Stimulated activated naive CD8-positive, alpha-beta T cell treated with anti-CD3 and anti-CD28 coated beads, Interleukin-15, amount 100 ng/mL, for 72 hours (primary cell): ENCODE measurements at regions not wholly inside any gene's neighbourhood (a gene's known extent, or its start where the extent isn't known, plus 50 kb on each side); places are given as distances from the start of the nearest gene placed in this dataset.
"Not testable (repeated sequence)": the region's sequence is repeated elsewhere in the genome, so short reads cannot be mapped to it uniquely, and the experiment has no call there.

ENCODE experiments used
- ATAC-seq: fragments of 150-1000 bp; cut with Tn5 transposase; 2 replicates; pipeline ENCODE4 v1.10.0; 2021; ENCODE audit warnings: mild to moderate bottlenecking, moderate library complexity
- DNase-seq, 2 donors: peaks; one replicate each; pipeline ENCODE4 v3.0.0; 2021 to 2022
- H3K27ac Mint-ChIP-seq, 2 donors: one replicate each; pipeline ENCODE4 v1.8.0; 2022; ENCODE audit warnings: mild to moderate bottlenecking in 2 of 2, mixed read lengths in 2 of 2, moderate library complexity in 2 of 2
- H3K27me3 Mint-ChIP-seq: one replicate; pipeline ENCODE4 v1.8.0; 2022; ENCODE audit warnings: mixed read lengths
- H3K4me1 Mint-ChIP-seq: one replicate; pipeline ENCODE4 v1.8.0; 2022; ENCODE audit warnings: mild to moderate bottlenecking, mixed read lengths
- H3K4me3 Mint-ChIP-seq, 2 donors: one replicate each; pipeline ENCODE4 v1.8.0; 2022; ENCODE audit warnings: mild to moderate bottlenecking in 2 of 2, mixed read lengths in 2 of 2, moderate library complexity in 1 of 2
- H3K9me3 Mint-ChIP-seq, 2 donors: one replicate each; pipeline ENCODE4 v1.8.0; 2022; ENCODE audit warnings: mixed read lengths in 2 of 2

DNA sequence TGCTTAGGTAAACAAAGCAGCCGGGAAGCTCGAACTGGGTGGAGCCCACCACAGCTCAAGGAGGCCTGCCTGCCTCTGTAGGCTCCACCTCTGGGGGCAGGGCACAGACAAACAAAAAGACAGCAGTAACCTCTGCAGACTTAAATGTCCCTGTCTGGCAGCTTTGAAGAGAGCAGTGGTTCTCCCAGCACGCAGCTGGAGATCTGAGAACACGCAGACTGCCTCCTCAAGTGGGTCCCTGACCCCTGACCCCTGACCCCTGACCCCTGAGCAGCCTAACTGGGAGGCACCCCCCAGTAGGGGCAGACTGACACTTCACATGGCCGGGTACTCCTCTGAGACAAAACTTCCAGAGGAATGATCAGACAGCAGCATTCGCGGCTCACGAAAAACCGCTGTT, 214.6 kb upstream of the STS start:
- not testable (repeated sequence) for H3K27me3 Mint-ChIP-seq, H3K9me3 Mint-ChIP-seq, H3K4me3 Mint-ChIP-seq, ATAC-seq, DNase-seq, H3K4me1 Mint-ChIP-seq, H3K27ac Mint-ChIP-seq

DNA sequence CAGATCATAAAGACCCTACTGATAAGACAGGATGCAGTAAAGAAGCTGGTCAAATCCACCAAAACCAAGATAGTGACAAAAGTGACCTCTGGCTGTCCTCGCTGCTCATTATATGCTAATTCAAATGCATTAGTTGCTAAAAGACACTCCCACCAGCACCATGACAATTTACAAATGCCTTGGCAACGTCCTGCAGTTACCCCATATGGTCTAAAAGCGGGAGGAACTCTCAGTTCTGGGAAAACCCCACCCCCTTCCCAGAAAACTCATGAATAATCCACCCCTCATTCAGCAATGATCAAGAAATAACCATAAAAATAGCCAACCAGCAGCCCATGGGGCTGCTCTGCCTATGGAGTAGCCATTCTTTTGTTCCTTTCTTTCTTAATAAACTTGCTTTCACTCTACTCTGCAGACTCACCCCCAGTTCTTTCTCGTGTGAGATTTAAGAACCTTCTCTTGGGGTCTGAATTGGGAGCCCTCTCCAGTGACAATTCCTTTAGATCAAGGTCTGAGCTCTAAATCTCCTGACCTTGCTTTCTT, 217.1 kb upstream of the STS start:
- DNase-seq = no peak
- no peaks in the 10 kb centered on the region for H3K4me1 Mint-ChIP-seq
- no peak for ATAC-seq
- H3K27me3 Mint-ChIP-seq = no peaks in the 10 kb centered on the region
- H3K9me3 Mint-ChIP-seq = no peaks in the 10 kb centered on the region
- H3K4me3 Mint-ChIP-seq = no peak overlapping the region
- H3K27ac Mint-ChIP-seq = no peak overlapping the region

DNA sequence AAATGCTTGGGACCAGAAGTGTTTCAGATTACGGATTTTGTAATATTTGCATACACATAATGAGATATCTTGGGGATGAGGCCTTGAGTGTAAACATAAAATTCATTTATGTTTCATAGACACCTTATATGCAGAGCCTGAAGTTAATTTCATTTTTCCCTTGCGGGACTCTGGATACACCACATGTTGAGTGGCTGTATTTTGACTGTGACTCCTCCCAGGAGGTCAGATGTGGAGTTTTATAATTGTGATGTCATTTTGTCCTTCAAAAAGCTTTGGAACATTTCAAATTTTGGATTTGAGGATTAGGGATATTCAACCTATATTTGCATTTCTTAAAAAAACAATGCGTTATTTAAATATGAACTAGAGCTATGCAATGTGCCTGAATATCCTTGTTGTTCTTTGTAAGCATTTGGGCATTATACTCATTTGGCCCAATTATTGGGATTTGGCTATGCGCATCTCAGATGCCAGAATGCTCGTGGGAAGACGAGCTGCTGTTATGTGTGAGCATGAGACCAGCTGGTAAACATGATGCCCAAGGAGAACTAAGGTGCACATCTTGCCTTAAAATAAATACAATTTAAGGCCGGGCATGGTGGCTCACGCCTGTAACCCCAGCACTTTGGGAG, 223.0 kb upstream of the STS start:
- DNase-seq (no peak), ATAC-seq (no peak)
- Mint-ChIP-seq H3K4me1 (no peaks in the 10 kb centered on the region), H3K9me3 (no peaks in the 10 kb centered on the region), H3K4me3 (no peak overlapping the region), H3K27me3 (no peaks in the 10 kb centered on the region), H3K27ac (no peak overlapping the region)

GRCh38 chrX:6917666-6918065, 229.8 kb upstream of the STS start:
- H3K27ac Mint-ChIP-seq = no peak overlapping the region
- no peaks in the 10 kb centered on the region for H3K4me1 Mint-ChIP-seq
- no peaks in the 10 kb centered on the region for H3K9me3 Mint-ChIP-seq
- ATAC-seq (no peak), DNase-seq (no peak)
- H3K4me3 Mint-ChIP-seq = no peak overlapping the region
- H3K27me3 Mint-ChIP-seq = no peaks in the 10 kb centered on the region

GRCh38 chrX:6910218-6910617, 237.3 kb upstream of the STS start:
- Mint-ChIP-seq H3K9me3 (no peaks in the 10 kb centered on the region), H3K27me3 (no peaks in the 10 kb centered on the region), H3K27ac (no peak overlapping the region), H3K4me1 (peaks cover 5% of the 10 kb centered on the region), H3K4me3 (no peak overlapping the region)
- no peak for DNase-seq
- no peak for ATAC-seq

GRCh38 chrX:6909396-6909795, 238.1 kb upstream of the STS start:
- ATAC-seq (no peak), DNase-seq (no peak)
- Mint-ChIP-seq H3K27me3 (no peaks in the 10 kb centered on the region), H3K4me3 (no peak overlapping the region), H3K4me1 (peaks cover 5% of the 10 kb centered on the region), H3K27ac (no peak overlapping the region), H3K9me3 (no peaks in the 10 kb centered on the region)

- Mint-ChIP-seq H3K27ac (no peak overlapping the region), H3K27me3 (no peaks in the 10 kb centered on the region), H3K9me3 (no peaks in the 10 kb centered on the region), H3K4me3 (no peak overlapping the region), H3K4me1 (peaks cover 5% of the 10 kb centered on the region)
- no peak for DNase-seq
- ATAC-seq = no peak
These were observed 240.9 kb upstream of the STS start for GRCh38 chrX:6906608-6907007.

- H3K9me3 Mint-ChIP-seq = no peaks in the 10 kb centered on the region
- no peak overlapping the region for H3K27ac Mint-ChIP-seq
- ATAC-seq (no peak), DNase-seq (no peak)
- no peaks in the 10 kb centered on the region for H3K27me3 Mint-ChIP-seq
- H3K4me3 Mint-ChIP-seq = no peak overlapping the region
- H3K4me1 Mint-ChIP-seq = no peaks in the 10 kb centered on the region
These were observed 243.4 kb upstream of the STS start for GRCh38 chrX:6904156-6904555.

GRCh38 chrX:6898371-6898770, 249.1 kb upstream of the STS start:
- DNase-seq (no peak), ATAC-seq (no peak)
- Mint-ChIP-seq H3K27ac (no peak overlapping the region), H3K9me3 (no peaks in the 10 kb centered on the region), H3K4me3 (no peak overlapping the region), H3K27me3 (no peaks in the 10 kb centered on the region), H3K4me1 (no peaks in the 10 kb centered on the region)

- no peak overlapping the region for H3K27ac Mint-ChIP-seq
These were observed 256.1 kb upstream of the STS start for GRCh38 chrX:6891404-6891803.

DNA sequence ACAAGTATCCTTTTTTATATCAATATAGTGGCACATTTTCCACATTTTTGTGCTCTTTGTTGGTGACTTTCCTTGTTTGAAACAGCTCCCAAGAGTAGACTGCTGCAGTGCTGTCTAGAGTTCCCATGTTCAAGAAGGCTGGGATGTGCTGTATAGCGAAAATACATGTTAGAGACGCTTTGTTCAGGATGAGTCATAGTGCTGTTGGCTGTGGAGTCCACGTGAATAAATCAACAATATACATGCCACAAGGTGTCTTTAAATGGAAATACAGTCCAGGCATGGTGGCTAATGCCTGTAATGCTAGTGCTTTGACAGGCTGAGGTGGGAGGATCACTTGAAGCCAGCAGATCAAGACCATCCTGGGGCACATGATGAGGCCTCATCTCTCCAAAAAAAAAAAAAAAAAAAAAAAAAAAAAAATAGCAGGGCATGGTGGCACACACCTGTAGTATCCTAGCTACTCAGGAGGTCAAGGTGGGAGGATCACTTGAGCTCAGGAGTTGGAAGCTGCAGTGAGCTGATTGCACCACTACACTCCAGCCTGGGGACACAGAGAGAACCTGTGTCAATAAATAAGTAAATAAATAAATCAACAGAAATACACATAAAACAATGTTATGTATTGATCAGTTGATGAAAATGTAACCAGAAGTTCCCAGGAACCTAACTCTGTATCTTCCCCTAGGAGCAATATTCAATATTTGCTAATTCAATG, 256.8 kb upstream of the STS start:
- ATAC-seq = no peak
- Mint-ChIP-seq H3K4me3 (no peak overlapping the region), H3K27ac (no peak overlapping the region), H3K4me1 (no peaks in the 10 kb centered on the region), H3K9me3 (peaks cover 10 to 12% of the 10 kb centered on the region in 2 donors), H3K27me3 (no peaks in the 10 kb centered on the region)
- no peak for DNase-seq

More at GRCh38 chrX:6891404-6891803, 256.1 kb upstream of the STS start:
- Mint-ChIP-seq H3K4me1 (no peaks in the 10 kb centered on the region), H3K27me3 (no peaks in the 10 kb centered on the region), H3K9me3 (peaks cover 10 to 12% of the 10 kb centered on the region in 2 donors), H3K4me3 (no peak overlapping the region)
- ATAC-seq = no peak
- DNase-seq = no peak

DNA sequence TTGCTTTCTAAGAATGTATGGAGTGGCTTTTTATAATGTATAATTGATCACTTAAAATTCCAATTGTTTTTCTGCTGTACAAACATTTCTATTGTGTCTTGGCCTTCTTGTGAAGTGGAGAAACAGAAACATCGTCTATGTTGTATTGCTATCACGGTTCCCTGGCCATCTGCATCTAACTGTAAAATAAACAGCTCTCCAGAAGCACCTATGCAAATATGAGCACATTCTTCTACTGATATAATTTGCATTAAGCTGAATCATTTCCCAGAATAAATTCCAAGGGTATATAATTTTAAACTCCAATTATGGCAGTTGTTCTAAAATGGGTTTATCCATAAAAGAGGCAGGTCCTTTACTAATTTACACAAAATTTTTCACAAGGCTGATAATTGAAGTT, 261.6 kb upstream of the STS start:
- H3K27ac Mint-ChIP-seq = no peak overlapping the region
- no peak for ATAC-seq
- H3K27me3 Mint-ChIP-seq = no peaks in the 10 kb centered on the region
- peaks cover 0 to 5% of the 10 kb centered on the region in 2 donors for H3K9me3 Mint-ChIP-seq
- DNase-seq = no peak
- no peak overlapping the region for H3K4me3 Mint-ChIP-seq
- H3K4me1 Mint-ChIP-seq = no peaks in the 10 kb centered on the region

DNA sequence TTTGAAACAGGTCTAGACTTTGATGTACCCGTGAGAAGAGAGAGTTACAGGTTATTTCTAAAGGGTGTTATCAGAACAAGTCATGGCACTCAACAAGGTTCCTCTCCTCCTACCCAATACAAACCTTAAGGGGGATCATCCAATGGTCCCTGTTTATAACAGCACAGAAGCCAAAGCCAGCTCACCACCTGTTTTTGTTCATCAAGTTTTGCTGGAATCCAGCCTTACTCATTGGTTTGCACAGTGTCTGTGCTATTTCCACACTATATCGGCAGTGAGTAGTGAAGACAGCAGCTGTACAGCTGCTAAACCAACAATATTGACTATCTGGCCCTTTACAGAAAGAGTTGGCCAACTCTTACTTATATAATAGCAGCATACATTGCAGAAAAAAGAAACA, 262.1 kb upstream of the STS start:
- ATAC-seq = no peak
- Mint-ChIP-seq H3K4me1 (no peaks in the 10 kb centered on the region), H3K27me3 (no peaks in the 10 kb centered on the region), H3K4me3 (no peak overlapping the region), H3K27ac (no peak overlapping the region), H3K9me3 (peaks cover 0 to 5% of the 10 kb centered on the region in 2 donors)
- DNase-seq = no peak

DNA sequence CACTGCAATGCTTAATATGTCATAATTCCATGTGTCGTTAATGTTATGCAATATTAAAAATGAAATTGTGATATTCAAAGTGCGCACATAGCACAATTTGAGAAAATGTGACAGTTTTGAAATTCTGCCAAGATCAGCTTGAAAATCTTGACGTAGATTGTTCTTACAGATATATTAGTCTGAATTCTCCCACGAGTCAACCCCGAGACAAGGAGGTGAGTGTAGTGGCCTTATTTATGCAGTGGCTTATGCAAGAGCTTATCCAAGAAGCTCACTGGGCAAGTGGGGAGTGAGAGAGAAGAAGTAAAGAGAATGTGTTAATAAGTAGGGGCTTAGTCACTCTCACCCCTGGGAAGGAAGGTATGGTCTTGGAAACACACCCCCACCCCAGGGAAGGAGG, 286.1 kb upstream of the STS start:
- H3K9me3 Mint-ChIP-seq = no peaks in the 10 kb centered on the region
- no peak for DNase-seq
- H3K4me1 Mint-ChIP-seq = no peaks in the 10 kb centered on the region
- no peaks in the 10 kb centered on the region for H3K27me3 Mint-ChIP-seq
- H3K4me3 Mint-ChIP-seq = no peak overlapping the region
- ATAC-seq = no peak
- H3K27ac Mint-ChIP-seq = no peak overlapping the region

GRCh38 chrX:6857749-6858148, 289.8 kb upstream of the STS start:
- H3K4me3 Mint-ChIP-seq = no peak overlapping the region
- ATAC-seq = no peak
- H3K27ac Mint-ChIP-seq = no peak overlapping the region
- no peaks in the 10 kb centered on the region for H3K27me3 Mint-ChIP-seq
- no peak for DNase-seq
- no peaks in the 10 kb centered on the region for H3K4me1 Mint-ChIP-seq
- no peaks in the 10 kb centered on the region for H3K9me3 Mint-ChIP-seq

DNA sequence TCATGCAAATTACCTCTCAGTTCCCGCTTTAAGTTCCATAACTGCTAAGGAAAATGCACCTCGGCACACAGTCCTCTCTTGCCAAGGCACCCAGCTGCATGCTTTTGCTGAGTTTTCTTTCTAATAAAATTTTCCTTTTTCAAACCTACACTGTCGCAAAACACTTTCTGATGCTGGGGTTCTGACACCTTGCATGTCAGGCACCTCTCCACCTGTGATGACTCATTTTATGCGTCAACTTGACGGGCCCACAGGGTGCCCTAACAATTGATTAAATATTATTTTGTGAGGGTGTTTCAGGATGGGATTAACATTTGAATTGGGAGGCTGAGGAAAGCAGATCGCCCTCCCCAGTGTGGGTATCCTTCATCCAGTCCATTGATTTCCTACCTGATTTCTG, 291.0 kb upstream of the STS start:
- Mint-ChIP-seq H3K4me3 (no peak overlapping the region), H3K9me3 (no peaks in the 10 kb centered on the region), H3K27me3 (no peaks in the 10 kb centered on the region), H3K4me1 (no peaks in the 10 kb centered on the region), H3K27ac (no peak overlapping the region)
- ATAC-seq (no peak), DNase-seq (no peak)

DNA sequence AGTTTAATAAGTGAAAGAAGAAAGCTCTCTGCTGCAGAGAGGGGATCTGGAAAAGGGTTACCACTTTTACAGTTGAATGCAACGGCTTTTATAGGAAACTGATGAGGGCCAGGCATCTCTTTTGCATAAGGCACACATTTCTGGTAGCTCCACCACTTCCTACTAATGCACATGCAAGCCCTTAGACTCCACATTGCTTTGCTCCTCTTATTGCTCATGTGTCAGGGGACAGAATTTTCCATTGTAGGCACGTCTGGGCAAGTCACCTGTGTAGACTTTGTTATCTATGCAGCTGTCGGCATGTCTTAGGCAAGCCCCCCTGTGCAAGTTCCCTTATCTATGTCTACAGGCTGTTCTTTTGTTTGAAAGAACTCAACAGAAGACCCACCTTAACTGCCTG, 294.6 kb upstream of the STS start:
- no peak overlapping the region for H3K27ac Mint-ChIP-seq
- no peak for ATAC-seq
- no peaks in the 10 kb centered on the region for H3K9me3 Mint-ChIP-seq
- no peaks in the 10 kb centered on the region for H3K4me1 Mint-ChIP-seq
- no peak for DNase-seq
- no peak overlapping the region for H3K4me3 Mint-ChIP-seq
- H3K27me3 Mint-ChIP-seq = no peaks in the 10 kb centered on the region
